Chondrocyte (in vitro differentiated cells): ENCODE measurements at regions not wholly inside any gene's neighbourhood (a gene's known extent, or its start where the extent isn't known, plus 50 kb on each side); places are given as distances from the start of the nearest gene placed in this dataset.

Source experiments
- DNase-seq: peaks from one replicate; pipeline ENCODE4 v3.0.0; 2021; ENCODE audit warnings: mixed read lengths, low spot score
- H3K27ac Mint-ChIP-seq: one replicate; pipeline ENCODE4 v1.8.0; 2021; ENCODE audit warnings: mild to moderate bottlenecking, moderate library complexity, mixed read lengths; ENCODE audit not compliant: unreplicated experiment
- H3K27me3 Mint-ChIP-seq: 2 replicates; pipeline ENCODE4 v1.8.0; 2021; ENCODE audit warnings: low read depth, mixed read lengths
- H3K36me3 Mint-ChIP-seq: 2 replicates; pipeline ENCODE4 v1.8.0; 2021; ENCODE audit warnings: low read depth, mixed read lengths
- H3K4me1 Mint-ChIP-seq: 2 replicates; pipeline ENCODE4 v1.8.0; 2021; ENCODE audit warnings: low read depth, mild to moderate bottlenecking, mixed read lengths
- H3K4me3 Mint-ChIP-seq: one replicate; pipeline ENCODE4 v1.8.0; 2021; ENCODE audit warnings: mild to moderate bottlenecking, moderate library complexity, mixed read lengths; ENCODE audit not compliant: unreplicated experiment
- H3K9me3 Mint-ChIP-seq: 2 replicates; pipeline ENCODE4 v1.8.0; 2021; ENCODE audit warnings: low read depth, mixed read lengths
- CTCF ChIP-seq: fragments of 200-600 bp; sonication (generic); IDR thresholded peaks from 2 replicates; pipeline ENCODE4 v1.5.0; 2021; ENCODE audit warnings: antibody characterized with exemption, mild to moderate bottlenecking, moderate library complexity

- H3K27ac Mint-ChIP-seq, result no peak overlapping the region
- H3K4me1 Mint-ChIP-seq, result no peaks in the 10 kb centered on the region
- no peak overlapping the region for H3K4me3 Mint-ChIP-seq
- H3K9me3 Mint-ChIP-seq, result no peaks in the 10 kb centered on the region
- no peaks in the 10 kb centered on the region for H3K36me3 Mint-ChIP-seq
- no peak for DNase-seq
- TF ChIP-seq CTCF, result peak; percentile 63
- no peaks in the 10 kb centered on the region for H3K27me3 Mint-ChIP-seq
Observed at GRCh38 chr5:8954801-8955200, 591.1 kb downstream of the SEMA5A start.

GRCh38 chr5:8956659-8957058 lies 589.2 kb downstream of the SEMA5A start:
- H3K27me3 Mint-ChIP-seq, result no peaks in the 10 kb centered on the region

GRCh38 chr5:8958602-8959001 lies 587.3 kb downstream of the SEMA5A start:
- Mint-ChIP-seq H3K27ac (no peak overlapping the region), H3K36me3 (no peaks in the 10 kb centered on the region), H3K9me3 (no peaks in the 10 kb centered on the region), H3K4me1 (no peaks in the 10 kb centered on the region), H3K27me3 (no peaks in the 10 kb centered on the region), H3K4me3 (no peak overlapping the region)
- DNase-seq, result no peak
- TF ChIP-seq CTCF, result no peak

More at GRCh38 chr5:8956659-8957058, 589.2 kb downstream of the SEMA5A start:
- Mint-ChIP-seq H3K4me3 (no peak overlapping the region), H3K9me3 (no peaks in the 10 kb centered on the region), H3K27ac (no peak overlapping the region), H3K36me3 (no peaks in the 10 kb centered on the region), H3K4me1 (no peaks in the 10 kb centered on the region)
- no peak for TF ChIP-seq CTCF
- no peak for DNase-seq

- H3K36me3 Mint-ChIP-seq, result no peaks in the 10 kb centered on the region
- no peak overlapping the region for H3K4me3 Mint-ChIP-seq
- H3K9me3 Mint-ChIP-seq, result no peaks in the 10 kb centered on the region
- no peak overlapping the region for H3K27ac Mint-ChIP-seq
- no peaks in the 10 kb centered on the region for H3K27me3 Mint-ChIP-seq
- DNase-seq, result no peak
- H3K4me1 Mint-ChIP-seq, result no peaks in the 10 kb centered on the region
- TF ChIP-seq CTCF, result no peak
Observed at GRCh38 chr5:8961219-8961618, 584.7 kb downstream of the SEMA5A start.

- H3K4me1 Mint-ChIP-seq, result no peaks in the 10 kb centered on the region
- DNase-seq, result no peak
- no peaks in the 10 kb centered on the region for H3K36me3 Mint-ChIP-seq
- H3K27me3 Mint-ChIP-seq, result no peaks in the 10 kb centered on the region
- no peaks in the 10 kb centered on the region for H3K9me3 Mint-ChIP-seq
- H3K4me3 Mint-ChIP-seq, result no peak overlapping the region
- no peak for TF ChIP-seq CTCF
- no peak overlapping the region for H3K27ac Mint-ChIP-seq
Observed at GRCh38 chr5:8961956-8962355, 583.9 kb downstream of the SEMA5A start.
